H1 (cell line): ENCODE measurements at regions not wholly inside any gene's neighbourhood (a gene's known extent, or its start where the extent isn't known, plus 50 kb on each side); places are given as distances from the start of the nearest gene placed in this dataset.

Experiments
- NANOG ChIP-seq: IDR thresholded peaks from 2 replicates; pipeline ENCODE4 v1.6.1; 2011; ENCODE audit warnings: low read length, low read depth, mild to moderate bottlenecking, inconsistent platforms; ENCODE audit not compliant: insufficient read depth, poor library complexity, severe bottlenecking

- TF ChIP-seq NANOG = no peak
Observed at GRCh38 chr2:8437228-8437948, 244.5 kb upstream of the ID2 start (continued).
